Lower leg skin (tissue), 3 donors: ENCODE measurements at regions not wholly inside any gene's neighbourhood (a gene's known extent, or its start where the extent isn't known, plus 50 kb on each side); places are given as distances from the start of the nearest gene placed in this dataset.

ENCODE experiments used
- CTCF ChIP-seq, 3 donors: fragments of 450-650 bp; IDR thresholded peaks; one replicate each; pipeline ENCODE4 v1.5.1; 2016; ENCODE audit warnings: antibody characterized with exemption in 3 of 3, mild to moderate bottlenecking in 3 of 3, moderate library complexity in 2 of 3
- POLR2A ChIP-seq, 2 donors: fragments of 450-650 bp; IDR thresholded peaks; one replicate each; pipeline ENCODE4 v1.6.1; 2016 to 2017; ENCODE audit warnings: antibody characterized with exemption in 2 of 2, mild to moderate bottlenecking in 1 of 2, moderate library complexity in 1 of 2

GRCh38 chr18:7169601-7170000, 52.0 kb upstream of the LAMA1 start:
- TF ChIP-seq CTCF (IDR thresholded peaks at IDR 0.05) (no peak), POLR2A (IDR thresholded peaks at IDR 0.05) (no peak)
